AG08395 (cell line): ENCODE measurements at regions not wholly inside any gene's neighbourhood (a gene's known extent, or its start where the extent isn't known, plus 50 kb on each side); places are given as distances from the start of the nearest gene placed in this dataset.
"Not testable (repeated sequence)": the region's sequence is repeated elsewhere in the genome, so short reads cannot be mapped to it uniquely, and the experiment has no call there.

ENCODE experiments used
- DNase-seq: peaks from one replicate; pipeline ENCODE4 v3.0.0; 2012; ENCODE audit warnings: mixed read lengths, low spot score

GRCh38 chr5:18732556-18733479 lies 1098.6 kb downstream of the TAF11L14 start:
- no peak for DNase-seq

- no peak for DNase-seq
Observed at GRCh38 chr5:18736051-18736398, 1101.8 kb downstream of the TAF11L14 start.

- not testable (repeated sequence) for DNase-seq
Observed at GRCh38 chr5:18736736-18737135, 1102.5 kb downstream of the TAF11L14 start.

GRCh38 chr5:18740301-18740700 lies 1106.0 kb downstream of the TAF11L14 start:
- DNase-seq: no peak

DNA sequence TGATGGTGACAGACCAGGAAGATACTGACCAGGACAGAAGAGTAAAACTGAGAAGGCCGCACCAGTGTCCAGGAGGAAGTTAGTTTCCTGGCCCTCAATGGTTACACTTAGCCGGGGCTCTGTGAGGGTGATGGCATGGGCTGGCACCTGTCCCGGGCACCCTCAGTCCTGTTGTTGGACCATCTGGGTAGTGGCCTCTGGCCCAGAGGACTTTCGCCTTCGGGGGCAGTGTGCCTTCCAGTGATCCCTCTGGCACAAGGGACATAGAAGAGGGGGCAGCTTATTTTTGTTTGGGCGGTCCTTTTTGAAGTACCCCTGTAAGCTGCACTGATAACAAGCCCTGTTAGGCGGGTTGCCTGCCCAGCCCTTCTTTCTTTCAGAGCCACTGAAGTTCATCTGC lies 1108.6 kb downstream of the TAF11L14 start:
- no peak for DNase-seq

- no peak for DNase-seq
Observed at GRCh38 chr5:18744441-18744840, 1110.2 kb downstream of the TAF11L14 start.

- no peak for DNase-seq
Observed at GRCh38 chr5:18745042-18745987, 1111.1 kb downstream of the TAF11L14 start.

- DNase-seq: no peak
Observed at GRCh38 chr5:18745988-18746615, 1111.8 kb downstream of the TAF11L14 start.

GRCh38 chr5:18749763-18750162 lies 1115.5 kb downstream of the TAF11L14 start:
- no peak for DNase-seq

DNA sequence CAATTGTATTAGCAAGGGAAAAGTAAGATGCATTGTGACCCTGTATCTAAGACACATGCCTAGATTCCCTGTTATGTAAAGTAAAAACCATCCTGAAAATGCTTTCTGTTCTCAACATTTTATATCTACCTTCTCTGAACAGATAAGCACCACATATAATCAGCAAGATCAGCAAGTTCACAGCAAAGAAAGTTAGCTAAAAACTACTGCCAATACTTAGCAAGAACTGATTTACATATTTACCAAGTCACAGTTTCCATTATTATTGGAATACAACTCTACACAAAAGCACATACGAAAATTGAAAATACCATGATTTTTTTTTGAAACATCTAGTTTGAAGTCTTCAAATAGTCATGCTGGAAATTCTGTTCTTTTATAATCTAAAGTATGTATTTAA lies 1118.1 kb downstream of the TAF11L14 start:
- no peak for DNase-seq

GRCh38 chr5:18754201-18754600 lies 1119.9 kb downstream of the TAF11L14 start:
- no peak for DNase-seq

DNA sequence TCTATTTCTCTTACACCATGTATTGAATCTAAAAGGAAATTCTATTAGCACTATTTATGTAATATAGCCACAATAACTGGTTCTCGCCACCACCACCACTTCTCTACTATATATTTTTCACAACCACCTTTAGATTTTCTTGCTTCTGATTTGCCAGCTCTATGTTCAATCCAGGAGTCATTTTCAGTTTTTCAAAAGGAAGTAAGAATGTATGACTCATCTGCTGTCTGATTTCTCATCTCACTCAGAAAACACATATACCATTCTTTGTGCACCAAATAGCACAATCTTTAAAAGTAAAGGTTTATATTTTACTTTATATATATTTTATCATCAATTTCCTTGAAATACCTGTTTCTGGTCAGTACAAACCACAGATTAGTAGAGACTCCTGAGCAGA lies 1127.5 kb downstream of the TAF11L14 start:
- no peak for DNase-seq

- DNase-seq: no peak
Observed at GRCh38 chr5:18764161-18764560, 1129.9 kb downstream of the TAF11L14 start.

GRCh38 chr5:18765304-18765703 lies 1131.0 kb downstream of the TAF11L14 start:
- no peak for DNase-seq

DNA sequence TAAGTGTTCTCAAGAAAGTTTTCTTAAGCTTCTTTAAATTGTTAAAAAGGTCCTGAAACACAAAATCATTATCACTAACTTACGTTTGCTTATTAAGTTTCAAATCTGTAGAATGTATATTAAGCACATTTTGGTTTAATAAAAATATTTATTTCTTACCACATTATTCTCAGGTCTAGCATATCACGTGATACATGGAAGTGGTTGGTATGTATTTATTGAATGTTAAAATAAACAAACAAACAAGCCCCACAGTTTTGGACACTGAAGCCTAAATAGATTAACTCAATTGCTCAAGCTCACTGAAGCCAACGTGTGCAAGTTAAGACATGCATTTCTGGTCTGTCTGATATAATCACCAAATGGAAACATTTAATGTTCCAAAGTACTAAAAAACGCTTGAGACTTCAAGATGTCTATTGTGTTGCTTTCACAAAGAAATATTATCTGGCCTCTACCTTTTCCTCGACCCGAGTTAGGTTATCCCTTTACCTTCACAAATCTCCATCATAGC lies 1136.9 kb downstream of the TAF11L14 start:
- no peak for DNase-seq

DNA sequence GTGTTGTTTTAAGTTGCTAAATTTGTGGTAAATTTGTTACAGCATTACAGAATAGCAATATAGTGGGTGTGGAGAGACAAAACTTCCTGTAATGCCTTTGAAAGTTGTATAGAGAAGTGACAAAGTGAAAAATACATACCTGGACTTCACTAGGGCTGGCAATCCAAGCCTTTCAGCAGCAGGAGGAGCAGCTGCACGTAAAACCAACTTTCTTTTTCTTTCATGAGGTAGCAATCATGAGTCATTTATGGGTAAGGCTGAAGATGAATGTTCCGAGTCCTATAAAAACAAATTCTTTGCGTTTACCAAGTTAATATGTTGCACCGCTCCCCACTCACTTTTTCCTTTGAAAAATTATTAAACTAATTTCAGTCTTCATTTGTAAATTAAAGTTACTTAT lies 1138.2 kb downstream of the TAF11L14 start:
- no peak for DNase-seq

GRCh38 chr5:18778225-18778624 lies 1144.0 kb downstream of the TAF11L14 start:
- no peak for DNase-seq

DNA sequence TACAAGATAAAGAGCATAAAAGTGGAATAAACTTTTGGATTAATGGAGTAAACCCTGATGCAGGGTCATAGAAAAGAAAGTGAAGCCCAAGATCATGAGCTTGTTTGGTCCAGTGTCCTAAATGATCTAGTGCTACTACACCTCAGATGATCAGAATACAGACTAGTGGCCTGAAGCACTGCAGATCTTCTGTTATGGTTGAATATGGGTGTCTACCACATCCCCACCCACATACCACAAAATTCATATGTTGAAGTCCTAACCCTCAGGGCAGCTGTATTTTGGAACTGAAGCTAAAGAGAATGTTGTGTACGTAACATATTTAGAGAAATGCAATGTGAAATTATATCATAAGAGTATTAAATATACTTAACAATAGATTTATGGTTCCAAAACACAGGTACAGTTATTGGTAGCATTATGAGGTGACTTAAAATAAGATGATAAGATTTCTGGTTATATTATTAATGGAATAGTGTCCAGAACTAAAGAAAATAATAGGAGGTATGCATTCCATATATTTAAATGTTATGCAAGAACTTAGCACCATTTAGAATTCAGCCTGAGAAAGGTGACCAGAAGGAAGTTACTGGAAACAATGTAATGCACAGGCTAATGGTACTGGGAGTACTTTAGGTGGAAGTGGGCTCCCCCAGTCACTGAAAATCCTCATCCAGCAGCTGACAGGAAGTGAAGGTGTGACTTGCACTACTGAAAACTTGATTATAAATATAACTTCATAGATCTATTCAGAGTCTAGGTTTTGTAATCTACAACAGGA lies 1155.1 kb downstream of the TAF11L14 start:
- DNase-seq: no peak

- DNase-seq: no peak
Observed at GRCh38 chr5:18792145-18792544, 1157.9 kb downstream of the TAF11L14 start.

DNA sequence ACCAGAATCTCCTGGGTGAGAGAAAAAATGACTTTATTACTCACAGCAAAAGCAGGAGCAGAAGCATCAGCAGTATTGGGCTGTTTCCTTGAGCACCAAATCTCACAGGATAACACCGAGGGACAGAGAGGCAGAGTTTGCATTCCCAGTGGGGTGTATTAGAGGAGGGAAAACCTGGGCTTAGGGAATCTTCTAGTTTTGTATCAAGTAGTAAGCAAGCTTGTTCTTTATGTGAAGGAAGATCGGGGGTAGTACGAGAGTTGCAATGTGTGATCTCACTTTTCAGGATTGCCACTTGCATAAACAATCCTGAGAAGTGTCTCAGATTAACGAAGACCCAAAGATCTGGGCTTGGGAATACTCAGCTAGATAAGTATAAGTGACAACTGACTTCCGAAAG lies 1163.0 kb downstream of the TAF11L14 start:
- DNase-seq: no peak

DNA sequence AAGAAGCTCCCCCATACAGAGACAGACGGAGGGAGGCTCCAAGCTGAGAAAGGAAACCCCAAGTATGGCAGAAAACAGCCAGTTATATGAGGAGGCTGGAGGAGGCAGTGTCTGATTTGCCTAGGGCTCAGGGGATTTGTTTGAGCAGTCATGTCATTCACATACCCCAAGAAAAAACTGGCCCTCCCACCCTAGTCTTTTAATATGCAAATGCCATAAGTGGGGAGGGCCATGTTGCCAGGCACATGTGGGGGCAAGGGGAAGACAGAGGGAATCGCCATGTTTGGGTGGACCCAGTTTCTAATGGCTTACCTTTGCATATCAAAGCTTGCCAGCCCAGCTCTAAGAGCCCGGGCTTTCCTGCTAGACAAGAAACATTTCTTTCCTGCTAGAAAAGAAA lies 1163.8 kb downstream of the TAF11L14 start:
- no peak for DNase-seq
